ENCODE measurements at regions not wholly inside any gene's neighbourhood (a gene's known extent, or its start where the extent isn't known, plus 50 kb on each side); places are given as distances from the start of the nearest gene placed in this dataset.

DNA sequence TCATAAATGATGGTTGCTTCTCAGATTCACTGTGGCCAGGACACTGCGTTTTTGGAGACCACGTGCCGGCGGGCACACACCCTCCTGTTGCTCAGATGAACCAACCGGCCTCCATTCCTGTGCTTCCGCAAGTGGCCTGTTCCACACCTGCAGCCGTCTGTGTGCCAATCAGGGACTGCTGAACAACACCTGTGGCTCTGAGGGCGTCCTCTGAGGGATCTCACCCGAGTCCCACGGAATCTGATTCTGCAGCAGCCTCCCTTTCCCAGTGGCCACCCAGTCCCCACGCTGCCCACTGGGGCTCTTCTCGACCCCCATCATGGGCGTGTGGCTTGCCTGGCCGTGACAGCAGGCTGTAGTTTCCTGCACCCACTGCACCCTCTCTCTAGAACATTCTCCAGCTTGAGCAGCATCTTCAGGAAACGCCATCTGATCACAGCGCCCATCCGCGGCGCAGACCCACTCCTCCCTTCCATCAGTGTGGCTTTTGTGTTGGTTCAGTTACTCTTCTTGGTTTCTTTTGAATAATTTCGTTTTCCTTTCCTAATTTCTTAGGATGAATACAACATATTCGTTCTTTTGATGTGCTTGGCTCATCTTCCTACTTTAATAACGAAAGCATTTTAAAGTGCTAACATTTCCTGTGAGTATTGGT, 65.1 kb upstream of the SLC22A11 start (continued):
- TF ChIP-seq, protein P1, sequence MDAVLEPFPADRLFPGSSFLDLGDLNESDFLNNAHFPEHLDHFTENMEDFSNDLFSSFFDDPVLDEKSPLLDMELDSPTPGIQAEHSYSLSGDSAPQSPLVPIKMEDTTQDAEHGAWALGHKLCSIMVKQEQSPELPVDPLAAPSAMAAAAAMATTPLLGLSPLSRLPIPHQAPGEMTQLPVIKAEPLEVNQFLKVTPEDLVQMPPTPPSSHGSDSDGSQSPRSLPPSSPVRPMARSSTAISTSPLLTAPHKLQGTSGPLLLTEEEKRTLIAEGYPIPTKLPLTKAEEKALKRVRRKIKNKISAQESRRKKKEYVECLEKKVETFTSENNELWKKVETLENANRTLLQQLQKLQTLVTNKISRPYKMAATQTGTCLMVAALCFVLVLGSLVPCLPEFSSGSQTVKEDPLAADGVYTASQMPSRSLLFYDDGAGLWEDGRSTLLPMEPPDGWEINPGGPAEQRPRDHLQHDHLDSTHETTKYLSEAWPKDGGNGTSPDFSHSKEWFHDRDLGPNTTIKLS (IDR thresholded peaks at IDR 0.05; ENCODE audit: borderline replicate concordance, low read depth): no peak
- TF ChIP-seq RUNX1 (IDR thresholded peaks at IDR 0.05; ENCODE audit: low read depth): no peak
- TF ChIP-seq BMI1 (IDR thresholded peaks at IDR 0.05; ENCODE audit: low read length): 0 out of 2 replicates have a peak, but pooled peaks have one; percentile 57
- TF ChIP-seq, protein P2, sequence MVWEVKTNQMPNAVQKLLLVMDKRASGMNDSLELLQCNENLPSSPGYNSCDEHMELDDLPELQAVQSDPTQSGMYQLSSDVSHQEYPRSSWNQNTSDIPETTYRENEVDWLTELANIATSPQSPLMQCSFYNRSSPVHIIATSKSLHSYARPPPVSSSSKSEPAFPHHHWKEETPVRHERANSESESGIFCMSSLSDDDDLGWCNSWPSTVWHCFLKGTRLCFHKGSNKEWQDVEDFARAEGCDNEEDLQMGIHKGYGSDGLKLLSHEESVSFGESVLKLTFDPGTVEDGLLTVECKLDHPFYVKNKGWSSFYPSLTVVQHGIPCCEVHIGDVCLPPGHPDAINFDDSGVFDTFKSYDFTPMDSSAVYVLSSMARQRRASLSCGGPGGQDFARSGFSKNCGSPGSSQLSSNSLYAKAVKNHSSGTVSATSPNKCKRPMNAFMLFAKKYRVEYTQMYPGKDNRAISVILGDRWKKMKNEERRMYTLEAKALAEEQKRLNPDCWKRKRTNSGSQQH (CRISPR knock-in tag; IDR thresholded peaks at IDR 0.05): no peak
- no peak for TF ChIP-seq MCM3 (IDR thresholded peaks at IDR 0.05)
- no peak for TF ChIP-seq RBFOX2 (IDR thresholded peaks at IDR 0.05; ENCODE audit: low read depth, low read length)
- TF ChIP-seq, protein P3, sequence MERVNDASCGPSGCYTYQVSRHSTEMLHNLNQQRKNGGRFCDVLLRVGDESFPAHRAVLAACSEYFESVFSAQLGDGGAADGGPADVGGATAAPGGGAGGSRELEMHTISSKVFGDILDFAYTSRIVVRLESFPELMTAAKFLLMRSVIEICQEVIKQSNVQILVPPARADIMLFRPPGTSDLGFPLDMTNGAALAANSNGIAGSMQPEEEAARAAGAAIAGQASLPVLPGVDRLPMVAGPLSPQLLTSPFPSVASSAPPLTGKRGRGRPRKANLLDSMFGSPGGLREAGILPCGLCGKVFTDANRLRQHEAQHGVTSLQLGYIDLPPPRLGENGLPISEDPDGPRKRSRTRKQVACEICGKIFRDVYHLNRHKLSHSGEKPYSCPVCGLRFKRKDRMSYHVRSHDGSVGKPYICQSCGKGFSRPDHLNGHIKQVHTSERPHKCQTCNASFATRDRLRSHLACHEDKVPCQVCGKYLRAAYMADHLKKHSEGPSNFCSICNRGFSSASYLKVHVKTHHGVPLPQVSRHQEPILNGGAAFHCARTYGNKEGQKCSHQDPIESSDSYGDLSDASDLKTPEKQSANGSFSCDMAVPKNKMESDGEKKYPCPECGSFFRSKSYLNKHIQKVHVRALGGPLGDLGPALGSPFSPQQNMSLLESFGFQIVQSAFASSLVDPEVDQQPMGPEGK (CRISPR knock-in tag; IDR thresholded peaks at IDR 0.05; ENCODE audit: borderline replicate concordance): no peak
- TF ChIP-seq, protein P4, sequence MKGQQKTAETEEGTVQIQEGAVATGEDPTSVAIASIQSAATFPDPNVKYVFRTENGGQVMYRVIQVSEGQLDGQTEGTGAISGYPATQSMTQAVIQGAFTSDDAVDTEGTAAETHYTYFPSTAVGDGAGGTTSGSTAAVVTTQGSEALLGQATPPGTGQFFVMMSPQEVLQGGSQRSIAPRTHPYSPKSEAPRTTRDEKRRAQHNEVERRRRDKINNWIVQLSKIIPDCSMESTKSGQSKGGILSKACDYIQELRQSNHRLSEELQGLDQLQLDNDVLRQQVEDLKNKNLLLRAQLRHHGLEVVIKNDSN (CRISPR knock-in tag; IDR thresholded peaks at IDR 0.05): 0 out of 2 replicates have a peak, but pooled peaks have one; percentile 22
- TF ChIP-seq RNF2 (IDR thresholded peaks at IDR 0.05): peak; percentile 75; the same call in 1 of the 2 replicates
- TF ChIP-seq CBX8 (IDR thresholded peaks at IDR 0.05; ENCODE audit: borderline replicate concordance, extremely low read depth, low read depth, low read length, poor library complexity, severe bottlenecking): peak; percentile 98
- TF ChIP-seq ZNF408 (CRISPR knock-in tag; IDR thresholded peaks at IDR 0.05; ENCODE audit: low read depth): no peak
- TF ChIP-seq SIN3A (IDR thresholded peaks at IDR 0.05; ENCODE audit: borderline replicate concordance in 2 of 2, control insufficient read depth in 1 of 2, low read depth in 2 of 2, low read length in 2 of 2): no peak
- no peak for TF ChIP-seq MCM5 (IDR thresholded peaks at IDR 0.05; ENCODE audit: low read depth)
- TF ChIP-seq MEF2D (tag; conservative IDR thresholded peaks at IDR 0.05; ENCODE audit: low read depth): no peak
- TF ChIP-seq SIX5 (IDR thresholded peaks at IDR 0.05; ENCODE audit: borderline replicate concordance in 1 of 2, insufficient read depth in 1 of 2, low read depth in 1 of 2, low read length in 2 of 2): no peak

Measured in K562 (cell line).